ENCODE measurements at regions not wholly inside any gene's neighbourhood (a gene's known extent, or its start where the extent isn't known, plus 50 kb on each side); places are given as distances from the start of the nearest gene placed in this dataset.

- Mint-ChIP-seq H3K4me3 (peak overlapping the region in 1 of 5 donors; percentile 33), H3K9me3 (no peaks in the 10 kb centered on the region), H3K4me1 (peaks cover 29% of the 10 kb centered on the region in 2 donors), H3K27ac (peak overlapping the region in 1 of 6 donors; percentile 64), H3K27me3 (ENCODE audit: low read depth in 3 of 3) (peaks cover 5 to 6% (median 6%) of the 10 kb centered on the region in 3 donors), H3K36me3 (no peaks in the 10 kb centered on the region)
- DNase-seq: no peak
These were observed 180.5 kb downstream of the ZFP36L2 start for GRCh38 chr2:43045866-43046265.

DNA sequence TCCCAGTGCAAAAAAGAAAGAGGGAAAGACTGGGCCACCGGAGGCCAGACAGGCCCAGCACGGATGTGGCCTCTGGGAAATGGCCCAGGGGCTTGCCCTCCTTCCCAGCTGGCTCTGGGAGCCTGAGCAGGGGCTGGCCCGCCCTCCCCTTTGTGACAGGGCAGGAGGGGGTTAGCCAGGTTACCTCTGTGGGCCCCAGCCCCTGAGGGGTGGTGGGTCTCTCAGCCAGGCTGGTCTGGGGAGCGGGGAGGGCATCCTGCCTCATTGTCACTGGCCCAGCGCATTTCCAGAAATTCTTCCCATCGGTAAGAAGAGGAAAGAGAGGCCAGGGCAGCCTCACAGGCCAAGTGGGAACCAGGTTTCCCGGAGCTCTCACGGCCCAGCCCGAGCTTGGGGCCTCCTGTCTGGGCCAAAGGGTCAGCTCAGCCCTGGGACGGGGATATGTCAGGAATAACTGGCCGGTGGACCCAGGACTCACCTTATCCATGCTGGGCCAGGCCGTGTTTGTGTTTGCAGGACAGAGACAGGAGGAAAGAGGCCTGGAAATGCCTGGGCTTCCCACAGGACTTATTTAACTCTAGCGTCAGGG, 182.2 kb downstream of the ZFP36L2 start:
- Mint-ChIP-seq H3K27me3 (ENCODE audit: low read depth in 3 of 3) (peaks cover 5 to 6% (median 5%) of the 10 kb centered on the region in 3 donors), H3K9me3 (no peaks in the 10 kb centered on the region), H3K36me3 (no peaks in the 10 kb centered on the region), H3K27ac (peak overlapping the region in 1 of 6 donors; percentile 28), H3K4me1 (peaks cover 19 to 22% of the 10 kb centered on the region in 2 donors), H3K4me3 (no peak overlapping the region)
- no peak for DNase-seq

- no peaks in the 10 kb centered on the region for H3K36me3 Mint-ChIP-seq
- H3K27ac Mint-ChIP-seq: no peak overlapping the region
- H3K9me3 Mint-ChIP-seq: no peaks in the 10 kb centered on the region
- no peak for DNase-seq
- no peak overlapping the region for H3K4me3 Mint-ChIP-seq
- H3K4me1 Mint-ChIP-seq: peaks cover 19 to 22% of the 10 kb centered on the region in 2 donors
- peaks cover 5 to 6% (median 5%) of the 10 kb centered on the region in 3 donors for H3K27me3 Mint-ChIP-seq (ENCODE audit: low read depth in 3 of 3)
These were observed 182.9 kb downstream of the ZFP36L2 start for GRCh38 chr2:43043553-43043870.

DNA sequence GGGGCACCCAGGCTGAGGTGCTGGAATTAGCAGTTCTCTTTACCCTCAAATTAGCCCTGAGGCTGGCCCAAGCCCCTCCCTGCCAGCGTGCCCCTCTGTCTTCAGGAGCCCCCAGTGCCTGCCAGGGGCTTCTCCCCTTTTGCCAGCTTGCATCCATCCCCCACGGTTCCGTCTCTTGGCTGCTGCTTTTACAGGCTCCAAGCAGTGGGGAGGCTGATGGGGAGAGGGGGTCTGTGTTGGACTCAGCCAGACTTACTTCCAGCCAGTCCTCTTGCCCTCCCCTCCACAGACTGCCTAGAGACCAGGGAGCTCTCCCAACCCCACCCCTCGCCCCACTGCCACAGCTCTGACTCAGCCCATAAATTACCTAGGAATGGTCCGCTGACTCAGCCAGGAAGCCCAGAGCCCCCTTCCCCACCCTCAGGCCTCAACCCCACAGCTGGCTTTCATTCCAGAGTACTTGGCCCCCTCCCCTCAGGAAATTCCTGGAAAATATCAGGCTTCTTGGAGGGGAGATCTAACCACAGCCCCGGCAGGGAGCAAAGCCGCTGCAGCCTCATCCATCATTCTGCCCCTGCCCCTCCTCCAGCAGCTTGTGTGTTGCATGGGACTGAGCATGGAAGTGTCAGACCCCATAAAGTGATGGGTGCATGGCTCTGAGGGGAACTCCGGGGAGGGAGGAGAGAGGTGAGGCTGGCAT, 184.6 kb downstream of the ZFP36L2 start:
- Mint-ChIP-seq H3K27ac (no peak overlapping the region), H3K36me3 (no peaks in the 10 kb centered on the region), H3K9me3 (no peaks in the 10 kb centered on the region), H3K27me3 (ENCODE audit: low read depth in 3 of 3) (peaks cover 4 to 5% (median 5%) of the 10 kb centered on the region in 3 donors), H3K4me1 (peaks cover 10 to 12% of the 10 kb centered on the region in 2 donors), H3K4me3 (no peak overlapping the region)
- DNase-seq: no peak

DNA sequence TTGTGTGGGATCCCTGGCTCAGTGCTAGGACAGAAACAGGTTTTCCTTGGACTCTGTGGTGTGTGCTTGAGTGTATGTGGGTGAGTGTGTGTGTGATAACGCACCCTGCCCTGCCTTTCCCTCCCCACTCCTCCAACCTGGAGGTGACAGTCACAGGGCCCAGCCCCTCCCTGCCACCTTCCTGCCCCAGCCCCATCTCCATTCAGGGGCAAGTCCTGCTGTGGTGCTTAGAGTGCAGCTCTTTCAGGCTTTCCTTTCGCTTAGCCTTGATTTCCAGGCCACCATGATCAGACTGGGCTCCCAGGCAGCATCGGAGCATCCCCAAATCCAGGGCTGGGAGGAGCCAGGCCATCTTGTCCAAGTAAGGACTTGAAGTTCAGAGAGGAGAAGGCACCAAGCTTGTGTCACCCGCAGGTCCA, 185.2 kb downstream of the ZFP36L2 start:
- no peak for DNase-seq
- no peaks in the 10 kb centered on the region for H3K9me3 Mint-ChIP-seq
- no peak overlapping the region for H3K4me3 Mint-ChIP-seq
- no peaks in the 10 kb centered on the region for H3K36me3 Mint-ChIP-seq
- no peak overlapping the region for H3K27ac Mint-ChIP-seq
- H3K4me1 Mint-ChIP-seq: peaks cover 3 to 6% of the 10 kb centered on the region in 2 donors
- no peaks in the 10 kb centered on the region for H3K27me3 Mint-ChIP-seq (ENCODE audit: low read depth in 3 of 3)

GRCh38 chr2:43040084-43040854, 186.1 kb downstream of the ZFP36L2 start:
- Mint-ChIP-seq H3K27me3 (ENCODE audit: low read depth in 3 of 3) (no peaks in the 10 kb centered on the region), H3K4me3 (no peak overlapping the region)

GRCh38 chr2:43039376-43040080, 186.9 kb downstream of the ZFP36L2 start:
- H3K9me3 Mint-ChIP-seq: no peaks in the 10 kb centered on the region
- peaks cover 0 to 1% of the 10 kb centered on the region in 2 donors for H3K4me1 Mint-ChIP-seq
- no peak overlapping the region for H3K4me3 Mint-ChIP-seq
- no peak for DNase-seq
- no peaks in the 10 kb centered on the region for H3K36me3 Mint-ChIP-seq
- peak overlapping the region in 1 of 6 donors; percentile 19 for H3K27ac Mint-ChIP-seq
- no peaks in the 10 kb centered on the region for H3K27me3 Mint-ChIP-seq (ENCODE audit: low read depth in 3 of 3)

More at GRCh38 chr2:43040084-43040854, 186.1 kb downstream of the ZFP36L2 start:
- Mint-ChIP-seq H3K9me3 (no peaks in the 10 kb centered on the region), H3K36me3 (no peaks in the 10 kb centered on the region), H3K4me1 (peaks cover 0 to 1% of the 10 kb centered on the region in 2 donors), H3K27ac (peak overlapping the region in 1 of 6 donors; percentile 19)
- DNase-seq: no peak

DNA sequence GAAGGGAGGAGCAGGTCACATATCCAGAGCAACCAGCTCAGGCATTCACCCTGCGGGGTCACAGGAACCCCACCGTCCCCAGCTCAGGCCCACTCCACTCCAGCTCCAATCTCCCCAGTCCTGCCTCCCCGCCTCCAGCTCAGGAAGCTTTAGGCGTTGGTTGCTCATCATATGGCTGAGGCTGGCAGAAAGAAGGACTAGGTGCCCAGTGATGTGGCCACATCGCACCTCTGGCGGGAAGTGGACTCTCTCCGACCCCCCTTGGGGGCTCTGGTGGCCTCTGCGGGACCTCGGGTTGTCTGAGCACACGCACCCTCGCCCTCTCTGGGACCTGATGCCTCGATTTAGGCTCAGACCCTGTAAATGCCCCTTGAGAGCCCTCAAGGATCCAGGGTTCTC, 187.7 kb downstream of the ZFP36L2 start:
- peaks cover 0 to under 1% (median 0%) of the 10 kb centered on the region in 3 donors for H3K27me3 Mint-ChIP-seq (ENCODE audit: low read depth in 3 of 3)
- H3K4me3 Mint-ChIP-seq: no peak overlapping the region
- H3K4me1 Mint-ChIP-seq: peaks cover 0 to 1% of the 10 kb centered on the region in 2 donors
- H3K36me3 Mint-ChIP-seq: no peaks in the 10 kb centered on the region
- H3K9me3 Mint-ChIP-seq: no peaks in the 10 kb centered on the region
- DNase-seq: no peak
- no peak overlapping the region for H3K27ac Mint-ChIP-seq

- DNase-seq: no peak
- H3K36me3 Mint-ChIP-seq: no peaks in the 10 kb centered on the region
- peaks cover 0 to 3% (median under 1%) of the 10 kb centered on the region in 3 donors for H3K27me3 Mint-ChIP-seq (ENCODE audit: low read depth in 3 of 3)
- no peak overlapping the region for H3K4me3 Mint-ChIP-seq
- H3K27ac Mint-ChIP-seq: peak overlapping the region in 1 of 6 donors; percentile 56
- peaks cover 0 to 1% of the 10 kb centered on the region in 2 donors for H3K4me1 Mint-ChIP-seq
- no peaks in the 10 kb centered on the region for H3K9me3 Mint-ChIP-seq
These were observed 188.2 kb downstream of the ZFP36L2 start for GRCh38 chr2:43038034-43038695.

- no peak overlapping the region for H3K27ac Mint-ChIP-seq
These were observed 190.5 kb downstream of the ZFP36L2 start for GRCh38 chr2:43035922-43036321.

GRCh38 chr2:43034921-43035320, 191.5 kb downstream of the ZFP36L2 start:
- no peak overlapping the region for H3K27ac Mint-ChIP-seq
- no peaks in the 10 kb centered on the region for H3K9me3 Mint-ChIP-seq
- H3K36me3 Mint-ChIP-seq: no peaks in the 10 kb centered on the region
- H3K4me3 Mint-ChIP-seq: no peak overlapping the region
- peaks cover 0 to 1% of the 10 kb centered on the region in 2 donors for H3K4me1 Mint-ChIP-seq
- DNase-seq: no peak
- peaks cover 0 to 3% (median 3%) of the 10 kb centered on the region in 3 donors for H3K27me3 Mint-ChIP-seq (ENCODE audit: low read depth in 3 of 3)

More at GRCh38 chr2:43035922-43036321, 190.5 kb downstream of the ZFP36L2 start:
- no peak overlapping the region for H3K4me3 Mint-ChIP-seq
- no peak for DNase-seq
- no peaks in the 10 kb centered on the region for H3K36me3 Mint-ChIP-seq
- H3K27me3 Mint-ChIP-seq (ENCODE audit: low read depth in 3 of 3): peaks cover 0 to 3% (median 2%) of the 10 kb centered on the region in 3 donors
- H3K4me1 Mint-ChIP-seq: peaks cover 0 to 1% of the 10 kb centered on the region in 2 donors
- H3K9me3 Mint-ChIP-seq: no peaks in the 10 kb centered on the region

DNA sequence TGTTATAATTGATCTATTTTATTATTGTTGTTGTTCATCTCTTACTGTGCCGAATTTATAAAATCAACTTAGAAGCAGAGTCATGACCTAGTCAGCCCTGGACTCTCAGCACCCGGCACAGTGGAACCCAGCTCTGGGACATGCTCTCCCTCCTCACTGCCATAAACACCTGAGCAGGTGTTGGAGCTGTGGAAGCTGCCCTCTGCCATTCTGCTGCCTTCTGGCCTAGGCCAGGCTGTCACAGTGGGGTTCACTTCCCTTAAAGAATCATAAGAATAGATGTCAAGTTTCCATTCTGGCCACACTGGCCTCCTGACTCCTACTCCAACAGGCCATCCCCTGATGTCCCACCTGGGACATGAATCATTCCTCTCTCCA, 192.2 kb downstream of the ZFP36L2 start:
- Mint-ChIP-seq H3K9me3 (no peaks in the 10 kb centered on the region), H3K4me1 (no peaks in the 10 kb centered on the region), H3K36me3 (no peaks in the 10 kb centered on the region), H3K27ac (no peak overlapping the region), H3K4me3 (no peak overlapping the region), H3K27me3 (ENCODE audit: low read depth in 3 of 3) (peaks cover 0 to 4% (median 3%) of the 10 kb centered on the region in 3 donors)
- DNase-seq: no peak

DNA sequence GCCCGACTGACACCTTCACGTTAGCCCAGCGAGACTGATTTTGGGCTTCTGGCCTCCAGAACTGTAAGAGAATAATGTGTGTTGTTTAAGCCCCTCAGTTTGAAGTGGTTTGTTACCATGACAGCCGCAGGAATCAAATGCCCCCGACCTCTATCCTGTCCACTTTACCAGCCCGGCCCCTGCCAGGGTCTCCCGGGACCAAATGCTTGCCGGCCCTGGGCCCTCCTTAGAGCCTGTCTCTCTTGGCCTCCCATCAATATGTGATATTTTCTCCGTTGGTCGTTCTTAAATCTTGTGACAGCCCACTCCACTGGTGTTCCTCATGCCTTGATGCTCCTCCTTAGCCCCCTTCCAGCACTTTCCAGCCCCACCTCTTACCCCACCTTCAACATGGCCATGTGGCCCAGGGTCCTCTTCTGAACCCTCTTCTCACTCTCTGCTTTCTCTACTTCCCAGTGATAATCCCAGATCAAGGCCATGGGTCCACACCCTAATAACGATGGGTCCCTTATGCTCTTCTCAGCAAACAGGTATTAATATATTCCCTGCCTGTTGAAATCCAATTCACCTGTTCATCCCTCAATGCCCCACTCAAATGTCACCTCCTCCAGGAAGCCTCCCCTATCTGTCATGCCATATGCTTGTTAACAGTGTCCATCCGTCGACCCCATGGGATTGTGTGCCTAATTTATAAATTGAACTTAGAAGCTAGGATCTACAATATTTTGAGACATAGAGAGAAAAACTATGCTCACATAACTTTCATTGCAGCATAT, 192.8 kb downstream of the ZFP36L2 start:
- Mint-ChIP-seq H3K27me3 (ENCODE audit: low read depth in 3 of 3) (peaks cover 0 to 4% (median 3%) of the 10 kb centered on the region in 3 donors), H3K27ac (no peak overlapping the region), H3K36me3 (no peaks in the 10 kb centered on the region), H3K4me3 (no peak overlapping the region), H3K4me1 (no peaks in the 10 kb centered on the region), H3K9me3 (no peaks in the 10 kb centered on the region)
- no peak for DNase-seq

Data from immature natural killer cell (primary cell).